ENCODE measurements at regions not wholly inside any gene's neighbourhood (a gene's known extent, or its start where the extent isn't known, plus 50 kb on each side); places are given as distances from the start of the nearest gene placed in this dataset.
"Not testable (repeated sequence)": the region's sequence is repeated elsewhere in the genome, so short reads cannot be mapped to it uniquely, and the experiment has no call there.

GRCh38 chr5:163670036-163670435 is 164.6 kb downstream of the MAT2B start:
- in situ Hi-C loops (cut with MboI; ENCODE audit: low pct_unique_long_range_greater_than_20kb, low sequenced_read_pairs) = no loop called here
- DNase-seq = no peak

- no peak for DNase-seq
- in situ Hi-C loops (cut with MboI; ENCODE audit: low pct_unique_long_range_greater_than_20kb, low sequenced_read_pairs) = no loop called here
Measured at GRCh38 chr5:163677092-163677491, 171.7 kb downstream of the MAT2B start.

DNA sequence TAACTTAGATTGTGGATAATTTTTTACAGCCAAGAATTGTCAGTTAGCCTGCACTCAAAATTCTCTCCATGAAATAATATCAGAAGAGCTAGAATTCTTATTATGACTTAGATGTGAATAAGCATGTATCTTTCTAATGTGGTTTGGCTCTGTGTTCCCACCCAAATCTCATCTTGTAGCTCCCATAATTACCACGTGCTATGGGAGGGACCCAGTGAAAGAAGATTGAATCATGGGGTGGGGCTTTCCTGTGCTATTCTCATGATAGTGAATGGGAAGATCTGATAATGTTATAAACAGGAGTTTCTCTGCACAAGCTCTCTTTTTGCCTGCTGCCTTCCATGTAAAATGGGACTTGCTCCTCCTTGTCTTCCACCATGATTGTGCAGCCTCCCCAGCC is 176.8 kb downstream of the MAT2B start:
- in situ Hi-C loops (cut with MboI; ENCODE audit: low pct_unique_long_range_greater_than_20kb, low sequenced_read_pairs) = no loop called here
- no peak for DNase-seq

DNA sequence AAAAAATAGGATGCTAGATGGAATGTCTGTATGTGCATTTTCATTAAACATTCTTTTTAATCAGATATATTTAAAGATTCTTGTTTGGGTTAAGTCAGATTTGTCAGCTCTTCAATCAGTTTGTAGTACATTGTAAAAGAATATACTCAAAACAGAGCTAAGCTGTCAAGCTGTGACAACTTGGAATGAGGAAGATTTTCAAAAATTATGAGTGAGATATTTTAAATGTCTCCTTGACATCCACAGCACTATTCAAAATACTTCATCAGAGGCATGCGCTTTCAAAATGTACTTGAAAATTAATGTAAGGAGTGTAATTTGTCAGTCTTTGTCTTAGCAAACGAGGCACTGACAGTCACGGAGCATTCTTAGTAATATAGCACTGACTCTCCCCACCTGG is 182.0 kb downstream of the MAT2B start:
- no peak for DNase-seq
- in situ Hi-C loops (cut with MboI; ENCODE audit: low pct_unique_long_range_greater_than_20kb, low sequenced_read_pairs) = no loop called here

GRCh38 chr5:163692091-163692490 is 186.7 kb downstream of the MAT2B start:
- in situ Hi-C loops (cut with MboI; ENCODE audit: low pct_unique_long_range_greater_than_20kb, low sequenced_read_pairs) = no loop called here
- DNase-seq = no peak

DNA sequence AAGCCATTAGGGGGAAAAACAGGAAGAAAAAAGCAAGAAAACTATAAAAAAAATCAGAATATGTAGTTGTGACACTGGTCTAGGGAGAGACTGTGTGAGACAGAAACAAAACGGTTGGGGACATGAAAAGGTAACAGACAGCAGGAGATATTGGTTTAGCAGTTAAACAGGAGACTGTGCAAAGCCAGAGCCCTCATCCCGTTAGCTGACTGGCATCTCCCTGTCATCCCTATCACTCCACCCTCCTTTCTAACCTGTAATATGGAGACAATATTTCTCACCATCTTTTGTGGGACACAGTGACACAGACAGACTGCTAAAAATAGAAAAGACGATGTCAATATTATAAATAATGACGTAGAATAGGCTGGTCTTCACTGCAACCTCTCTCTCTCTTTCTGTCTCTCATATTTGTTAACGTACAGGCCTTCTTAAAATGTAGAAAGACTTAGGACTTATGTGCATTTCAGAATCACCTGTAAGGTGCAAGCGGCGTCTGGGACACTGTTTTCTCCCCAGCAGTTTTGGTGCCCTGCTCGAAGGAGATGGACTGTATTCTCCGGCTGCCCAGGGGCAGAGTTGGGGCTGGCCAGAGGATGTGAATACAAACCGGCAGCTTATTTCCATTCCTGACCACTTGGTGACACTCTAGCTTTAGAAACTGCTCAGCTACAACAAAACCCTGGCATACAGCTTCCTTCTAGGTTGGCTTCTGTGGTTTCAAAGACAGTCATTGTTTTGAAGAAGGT is 190.6 kb downstream of the MAT2B start:
- DNase-seq = peak; percentile 84
- in situ Hi-C loops (cut with MboI; ENCODE audit: low pct_unique_long_range_greater_than_20kb, low sequenced_read_pairs) = no loop called here

- DNase-seq = no peak
- in situ Hi-C loops (cut with MboI; ENCODE audit: low pct_unique_long_range_greater_than_20kb, low sequenced_read_pairs) = no loop called here
Measured at GRCh38 chr5:163696579-163696887, 191.1 kb downstream of the MAT2B start.

GRCh38 chr5:163706053-163706771 is 200.8 kb downstream of the MAT2B start:
- in situ Hi-C loops (cut with MboI; ENCODE audit: low pct_unique_long_range_greater_than_20kb, low sequenced_read_pairs) = no loop called here
- no peak for DNase-seq

DNA sequence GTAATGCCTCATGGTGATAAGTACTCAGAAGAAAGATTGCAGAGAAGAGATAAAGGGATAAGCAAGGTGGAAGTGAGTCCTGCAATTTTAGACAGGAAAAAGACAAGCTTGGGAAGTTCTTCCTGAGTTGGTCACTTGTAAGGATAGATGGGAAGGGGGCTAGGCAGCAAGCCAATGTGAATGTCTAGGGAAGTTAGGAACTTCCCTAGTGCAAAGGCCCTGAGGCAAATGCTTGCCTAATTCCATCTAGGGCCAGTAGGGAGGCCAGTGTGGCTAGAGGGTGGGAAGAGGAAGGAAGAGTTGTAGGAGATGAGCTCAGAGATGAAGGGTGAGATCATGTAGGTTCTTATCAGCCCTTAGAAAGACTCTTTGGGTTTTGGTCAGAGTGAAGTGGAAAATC is 206.6 kb downstream of the MAT2B start:
- no peak for DNase-seq
- in situ Hi-C loops (cut with MboI; ENCODE audit: low pct_unique_long_range_greater_than_20kb, low sequenced_read_pairs) = no loop called here

- in situ Hi-C loops (cut with MboI; ENCODE audit: low pct_unique_long_range_greater_than_20kb, low sequenced_read_pairs) = no loop called here
Measured at GRCh38 chr5:163718272-163718671, 212.9 kb downstream of the MAT2B start.

DNA sequence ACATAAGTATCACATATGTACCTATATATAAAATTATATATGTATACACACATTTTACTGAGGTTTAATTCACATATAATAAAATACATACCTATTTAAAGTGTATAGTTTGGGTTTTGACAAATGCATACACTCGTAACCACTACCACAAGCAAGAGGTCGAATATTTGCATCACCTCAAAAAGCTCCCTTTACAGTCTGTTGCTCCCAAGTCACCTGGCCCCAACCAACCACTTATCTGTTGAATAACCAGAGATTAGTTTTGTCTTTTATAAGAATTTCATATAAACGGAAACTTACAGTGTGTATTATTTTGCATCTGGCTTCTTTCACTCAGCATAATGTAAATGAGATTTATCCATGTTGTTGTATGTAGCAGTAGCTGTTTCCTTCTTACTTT is 218.9 kb downstream of the MAT2B start:
- DNase-seq = no peak

More at GRCh38 chr5:163718272-163718671, 212.9 kb downstream of the MAT2B start:
- DNase-seq = no peak

GRCh38 chr5:163727028-163727427 is 221.6 kb downstream of the MAT2B start:
- in situ Hi-C loops (cut with MboI; ENCODE audit: low pct_unique_long_range_greater_than_20kb, low sequenced_read_pairs) = no loop called here

More for the DNA sequence above, 218.9 kb downstream of the MAT2B start:
- in situ Hi-C loops (cut with MboI; ENCODE audit: low pct_unique_long_range_greater_than_20kb, low sequenced_read_pairs) = no loop called here

DNA sequence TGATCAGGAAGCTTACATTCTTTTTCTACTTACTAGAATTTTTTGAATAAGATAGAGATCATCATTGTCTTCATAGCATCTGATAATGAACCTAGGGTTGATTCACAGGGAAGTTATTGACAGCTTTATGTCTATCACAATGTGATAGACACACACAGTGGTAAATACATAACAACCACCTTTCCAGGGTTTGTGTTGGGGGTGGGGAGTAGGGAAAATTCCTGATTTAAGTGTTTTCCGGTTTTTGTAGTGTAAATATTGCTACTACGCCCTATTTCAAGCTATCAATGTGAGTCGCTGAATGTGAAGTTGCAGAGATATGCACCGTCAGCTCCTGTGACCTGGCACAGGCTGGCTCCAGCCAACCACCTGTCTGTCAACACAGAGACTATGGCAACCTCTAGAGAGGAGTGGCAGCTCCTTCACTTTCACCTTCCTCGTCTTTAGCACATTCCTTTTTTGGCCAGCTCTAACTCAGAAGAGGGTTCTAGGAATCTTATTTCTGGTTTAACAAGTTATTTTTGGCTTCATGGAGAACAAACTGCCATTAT is 224.9 kb downstream of the MAT2B start:
- DNase-seq = no peak
- in situ Hi-C loops (cut with MboI; ENCODE audit: low pct_unique_long_range_greater_than_20kb, low sequenced_read_pairs) = no loop called here

More at GRCh38 chr5:163727028-163727427, 221.6 kb downstream of the MAT2B start:
- peak; percentile 53 for DNase-seq

DNA sequence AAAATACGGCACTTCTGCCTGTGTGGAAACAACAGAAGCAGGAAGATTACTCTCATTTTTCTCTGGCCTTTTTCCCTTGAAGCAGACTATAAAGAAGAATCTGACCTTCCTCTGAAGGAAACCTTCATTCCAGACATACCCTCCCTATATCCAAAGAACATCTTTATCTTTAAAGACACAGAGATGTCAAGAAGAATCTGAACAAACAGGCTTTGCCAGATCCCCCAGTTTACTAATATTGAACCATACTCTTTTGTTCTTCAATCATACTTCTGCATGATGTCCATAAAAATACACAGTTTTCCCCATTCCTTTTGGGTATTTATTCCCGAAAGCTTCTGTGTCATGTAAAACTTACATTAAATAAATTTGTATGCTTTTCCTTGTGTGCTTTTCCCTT is 225.8 kb downstream of the MAT2B start:
- no peak for DNase-seq
- in situ Hi-C loops (cut with MboI; ENCODE audit: low pct_unique_long_range_greater_than_20kb, low sequenced_read_pairs) = no loop called here

GRCh38 chr5:163735069-163735468 is 229.7 kb downstream of the MAT2B start:
- in situ Hi-C loops (cut with MboI; ENCODE audit: low pct_unique_long_range_greater_than_20kb, low sequenced_read_pairs) = no loop called here
- DNase-seq = no peak

GRCh38 chr5:163747586-163747985 is 242.2 kb downstream of the MAT2B start:
- in situ Hi-C loops (cut with MboI; ENCODE audit: low pct_unique_long_range_greater_than_20kb, low sequenced_read_pairs) = no loop called here
- DNase-seq = no peak

DNA sequence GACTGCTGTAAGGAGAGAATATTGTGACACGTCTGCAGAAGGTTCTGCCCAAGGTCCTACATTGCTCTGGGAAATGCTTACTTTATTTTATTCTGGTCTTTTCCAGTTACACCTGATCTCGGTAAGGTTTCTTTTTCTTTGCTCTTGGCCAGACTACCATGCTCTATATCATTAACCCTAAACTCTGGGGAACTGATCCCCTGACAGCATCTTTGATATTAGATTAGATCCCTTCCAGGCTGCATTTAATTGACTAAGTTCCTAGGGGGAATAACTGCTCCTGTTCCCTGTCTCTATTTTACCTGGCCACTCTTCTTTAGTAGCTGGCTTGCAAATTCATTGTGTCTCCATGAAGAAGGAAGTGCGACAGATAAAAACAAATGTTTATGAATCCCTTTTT is 243.5 kb downstream of the MAT2B start:
- in situ Hi-C loops (cut with MboI; ENCODE audit: low pct_unique_long_range_greater_than_20kb, low sequenced_read_pairs) = no loop called here
- no peak for DNase-seq

DNA sequence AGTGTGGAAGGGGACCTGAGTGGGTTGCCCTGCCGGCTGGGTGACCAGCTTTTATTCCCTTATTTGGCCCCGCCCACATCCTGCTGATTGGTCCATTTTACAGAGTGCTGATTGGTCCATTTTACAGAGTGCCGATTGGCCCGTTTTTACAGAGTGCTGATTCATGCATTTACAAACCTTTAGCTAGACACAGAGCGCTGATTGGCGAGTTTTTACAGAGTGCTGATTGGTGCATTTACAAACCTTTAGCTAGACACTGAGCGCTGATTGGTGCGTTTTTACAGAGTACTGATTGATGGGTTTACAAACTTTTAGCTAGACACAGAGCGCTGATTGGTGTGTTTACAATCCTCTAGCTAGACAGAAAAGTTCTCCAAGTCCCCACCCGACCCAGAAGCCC is 245.0 kb downstream of the MAT2B start:
- in situ Hi-C loops (cut with MboI; ENCODE audit: low pct_unique_long_range_greater_than_20kb, low sequenced_read_pairs) = not testable (repeated sequence)

GRCh38 chr5:163755505-163755904 is 250.1 kb downstream of the MAT2B start:
- in situ Hi-C loops (cut with MboI; ENCODE audit: low pct_unique_long_range_greater_than_20kb, low sequenced_read_pairs) = no loop called here
- DNase-seq = no peak

More for the DNA sequence above, 245.0 kb downstream of the MAT2B start:
- not testable (repeated sequence) for DNase-seq

DNA sequence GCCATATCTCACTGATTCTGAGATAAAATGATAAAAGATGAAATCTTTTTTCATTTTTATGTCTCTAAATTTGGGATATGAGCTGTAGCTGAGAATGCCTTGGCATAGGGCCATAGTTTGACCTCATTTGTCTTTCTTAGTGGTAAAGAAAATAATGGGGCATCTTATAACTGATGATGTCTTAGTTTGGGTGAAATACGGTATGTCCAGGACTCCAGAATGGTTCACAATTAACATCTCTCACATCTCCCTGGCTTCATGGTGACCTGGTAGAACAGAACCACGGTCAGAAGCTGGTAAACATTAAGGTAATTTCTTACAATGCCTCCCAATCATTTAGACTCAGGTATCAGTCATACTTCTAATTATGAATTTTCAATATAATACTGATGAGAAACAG is 250.8 kb downstream of the MAT2B start:
- in situ Hi-C loops (cut with MboI; ENCODE audit: low pct_unique_long_range_greater_than_20kb, low sequenced_read_pairs) = no loop called here
- DNase-seq = no peak

All from KBM-7 (cell line).